H1 (cell line): ENCODE measurements at regions not wholly inside any gene's neighbourhood (a gene's known extent, or its start where the extent isn't known, plus 50 kb on each side); places are given as distances from the start of the nearest gene placed in this dataset.

Experiments
- CTCF ChIA-PET: fragments of 300-600 bp; sonication (Branson Sonifier 250); formaldehyde crosslinking; loops from one replicate; lab custom pipeline; 2021; ENCODE audit not compliant: partially characterized antibody; lab: Charles Lee
- POLR2A ChIA-PET: fragments of 300-600 bp; sonication (Branson Sonifier 250); formaldehyde crosslinking; loops from one replicate; lab custom pipeline; 2021; ENCODE audit warnings: inconsistent platforms; ENCODE audit not compliant: partially characterized antibody; lab: Charles Lee
- DNase-seq, 2 experiments: peaks; one replicate each; pipeline versions ENCODE4 v3.0.0 to v3.0.0-alpha.2; 2010 to 2022; ENCODE audit warnings: low spot score in 2 of 2, low read depth in 1 of 2, mixed read lengths in 1 of 2
- FAIRE-seq: peaks from 2 replicates; lab custom pipeline; 2011; peaks lifted over from hg19 to GRCh38; lab: Jason Lieb, UNC
- H2AFZ ChIP-seq: 2 replicates; pipeline ENCODE4 v1.8.1; 2012; ENCODE audit warnings: low read length, inconsistent platforms
- H2AK5ac ChIP-seq: 2 replicates; pipeline ENCODE4 v1.6.1; 2013; ENCODE audit warnings: low read depth, low read length
- H2BK120ac ChIP-seq: replicated peaks from 2 replicates; pipeline ENCODE3; 2013; ENCODE audit warnings: low read depth, low read length, inconsistent platforms
- H2BK12ac ChIP-seq: 2 replicates; pipeline ENCODE4 v1.6.1; 2013; ENCODE audit warnings: low read depth, low read length
- H2BK15ac ChIP-seq: 2 replicates; pipeline ENCODE4 v1.6.1; 2013; ENCODE audit warnings: low read length
- H2BK20ac ChIP-seq: 2 replicates; pipeline ENCODE4 v1.6.1; 2013; ENCODE audit warnings: low read length
- H2BK5ac ChIP-seq: 2 replicates; pipeline ENCODE4 v1.6.1; 2013; ENCODE audit warnings: low read depth, low read length
- H3K14ac ChIP-seq: 2 replicates; pipeline ENCODE4 v1.6.1; 2013; ENCODE audit warnings: inconsistent platforms; ENCODE audit not compliant: insufficient read length
- H3K18ac ChIP-seq: 2 replicates; pipeline ENCODE4 v1.6.1; 2013; ENCODE audit warnings: low read length; ENCODE audit errors: extremely low read depth
- H3K23ac ChIP-seq: 2 replicates; pipeline ENCODE4 v1.6.1; 2013; ENCODE audit warnings: inconsistent platforms; ENCODE audit not compliant: insufficient read length
- H3K23me2 ChIP-seq: 2 replicates; pipeline ENCODE4 v1.6.1; 2013; ENCODE audit warnings: low read depth, low read length
- H3K27ac ChIP-seq: 2 replicates; pipeline ENCODE4 v1.6.1; 2011; ENCODE audit warnings: low read depth, low read length, inconsistent platforms
- H3K27me3 ChIP-seq, 4 experiments: replicated peaks in 1 of 4; 1 replicate in 1 of 4; 2 replicates in 3 of 4; pipeline versions ENCODE4 v1.6.1 to v1.8.1; 2011 to 2013; ENCODE audit warnings: low read length in 3 of 4, mild to moderate bottlenecking in 3 of 4, inconsistent platforms in 2 of 4, mixed read lengths in 2 of 4, moderate library complexity in 1 of 4; ENCODE audit not compliant: control insufficient read depth in 3 of 4, insufficient read depth in 3 of 4; ENCODE audit errors: extremely low read depth in 1 of 4
- H3K36me3 ChIP-seq, 4 experiments: 2 replicates each; pipeline versions ENCODE4 v1.6.1 to v1.8.1; 2011 to 2013; ENCODE audit warnings: mild to moderate bottlenecking in 4 of 4, low read length in 3 of 4, moderate library complexity in 2 of 4, control low read depth in 1 of 4, inconsistent platforms in 1 of 4; ENCODE audit not compliant: insufficient read depth in 4 of 4, control insufficient read depth in 2 of 4
- H3K4ac ChIP-seq: replicated peaks from 2 replicates; pipeline ENCODE3; 2013; ENCODE audit warnings: low read length, low read depth, mixed read lengths, inconsistent platforms; ENCODE audit not compliant: insufficient read length
- H3K4me1 ChIP-seq, 4 experiments: replicated peaks in 1 of 4; 1 replicate in 1 of 4; 2 replicates in 3 of 4; pipeline versions ENCODE4 v1.6.1 to v1.8.1; 2011 to 2013; ENCODE audit warnings: low read length in 3 of 4, inconsistent platforms in 2 of 4, mixed read lengths in 1 of 4; ENCODE audit not compliant: insufficient read depth in 4 of 4, control insufficient read depth in 3 of 4
- H3K4me2 ChIP-seq, 2 experiments: 2 replicates each; pipeline versions ENCODE4 v1.6.1 to v1.8.1; 2011 to 2013; ENCODE audit warnings: low read depth in 2 of 2, low read length in 2 of 2, control low read depth in 1 of 2, inconsistent platforms in 1 of 2, mild to moderate bottlenecking in 1 of 2; ENCODE audit not compliant: insufficient read depth in 1 of 2
- H3K4me3 ChIP-seq, 4 experiments: fragments of 200-600, 300-600 bp in 1 of 4; sonication (generic), shearing (Covaris generic), sonication (Bioruptor Twin) in 1 of 4; 2 replicates each; pipeline versions ENCODE4 v1.5.1 to v1.8.1; 2011 to 2016; ENCODE audit warnings: low read length in 4 of 4, low read depth in 3 of 4, control low read depth in 2 of 4, inconsistent platforms in 2 of 4, mild to moderate bottlenecking in 2 of 4, mixed read lengths in 1 of 4, moderate library complexity in 1 of 4; ENCODE audit not compliant: insufficient read depth in 2 of 4; ENCODE audit errors: extremely low read depth in 1 of 4
- H3K56ac ChIP-seq: replicated peaks from 2 replicates; pipeline ENCODE3; 2013; ENCODE audit warnings: low read depth, mild to moderate bottlenecking, mixed read lengths, low read length, inconsistent platforms; ENCODE audit not compliant: insufficient read length
- H3K79me1 ChIP-seq: 2 replicates; pipeline ENCODE4 v1.6.1; 2013; ENCODE audit warnings: low read depth, low read length, control low read depth
- H3K79me2 ChIP-seq, 2 experiments: 2 replicates each; pipeline versions ENCODE4 v1.6.1 to v1.8.1; 2012 to 2013; ENCODE audit warnings: low read length in 2 of 2, mild to moderate bottlenecking in 2 of 2, inconsistent platforms in 1 of 2; ENCODE audit not compliant: insufficient read depth in 2 of 2, control insufficient read depth in 1 of 2
- H3K9ac ChIP-seq, 4 experiments: replicated peaks in 1 of 4; 1 replicate in 1 of 4; 2 replicates in 3 of 4; pipeline versions ENCODE4 v1.6.1 to v1.8.1; 2011 to 2013; ENCODE audit warnings: low read depth in 3 of 4, low read length in 3 of 4, control low read depth in 2 of 4, mild to moderate bottlenecking in 2 of 4, moderate library complexity in 2 of 4, inconsistent platforms in 1 of 4; ENCODE audit errors: extremely low read depth in 1 of 4
- H3K9me3 ChIP-seq, 2 experiments: 2 replicates each; pipeline versions ENCODE4 v1.6.1 to v1.8.1; 2012 to 2013; ENCODE audit warnings: mild to moderate bottlenecking in 2 of 2, moderate library complexity in 2 of 2, control low read depth in 1 of 2, inconsistent platforms in 1 of 2, low read depth in 1 of 2, low read length in 1 of 2, mixed read lengths in 1 of 2; ENCODE audit not compliant: insufficient read depth in 2 of 2
- H4K20me1 ChIP-seq, 2 experiments: replicated peaks in 1 of 2; 2 replicates each; pipeline versions ENCODE3 to v1.8.1; 2011 to 2013; ENCODE audit warnings: inconsistent platforms in 2 of 2, low read length in 2 of 2, mild to moderate bottlenecking in 1 of 2; ENCODE audit not compliant: insufficient read depth in 2 of 2, control insufficient read depth in 1 of 2
- H4K5ac ChIP-seq: 2 replicates; pipeline ENCODE4 v1.6.1; 2013; ENCODE audit warnings: low read length, low read depth, mixed read lengths, inconsistent platforms; ENCODE audit not compliant: insufficient read length
- H4K8ac ChIP-seq: 2 replicates; pipeline ENCODE4 v1.8.0; 2013; ENCODE audit warnings: mild to moderate bottlenecking, moderate library complexity, low read length, inconsistent platforms; ENCODE audit not compliant: insufficient read depth; ENCODE audit errors: extremely low read depth
- H4K91ac ChIP-seq: replicated peaks from 2 replicates; pipeline ENCODE3; 2013; ENCODE audit warnings: low read length, mixed read lengths, inconsistent platforms; ENCODE audit not compliant: insufficient read length
- ASH2L ChIP-seq: fragments of 200-600, 300-600 bp; sonication (generic); IDR thresholded peaks from one replicate; pipeline ENCODE4 v1.7.1; 2017; ENCODE audit warnings: low read length
- BACH1 ChIP-seq: IDR thresholded peaks from 2 replicates; pipeline ENCODE4 v1.6.1; 2012; ENCODE audit warnings: low read length, improper control_type of control experiment
- CBX8 ChIP-seq: fragments of 300-800, 300-1000 bp; sonication (generic); IDR thresholded peaks from 2 replicates; pipeline ENCODE4 v1.7.1; 2016; ENCODE audit warnings: low read depth, low read length, borderline replicate concordance
- CEBPB ChIP-seq: IDR thresholded peaks from 2 replicates; pipeline ENCODE4 v1.6.1; 2012; ENCODE audit warnings: low read depth, low read length
- E2F6 ChIP-seq: IDR thresholded peaks from 2 replicates; pipeline ENCODE4 v1.6.1; 2012; ENCODE audit warnings: inconsistent platforms
- FOSL1 ChIP-seq: IDR thresholded peaks from 2 replicates; pipeline ENCODE4 v1.6.1; 2011; ENCODE audit warnings: mild to moderate bottlenecking, low read depth, low read length, moderate library complexity; ENCODE audit not compliant: insufficient read depth
- RAD21 ChIP-seq, 2 experiments: IDR thresholded peaks in 1 of 2; conservative IDR thresholded peaks in 1 of 2; 2 replicates each; pipeline ENCODE4 v1.6.1; 2011; ENCODE audit warnings: low read depth in 2 of 2, low read length in 2 of 2, improper control_type of control experiment in 1 of 2, inconsistent platforms in 1 of 2, mild to moderate bottlenecking in 1 of 2, moderate library complexity in 1 of 2
- RFX5 ChIP-seq: IDR thresholded peaks from 2 replicates; pipeline ENCODE4 v1.6.1; 2011; ENCODE audit warnings: low read depth, low read length, improper control_type of control experiment, borderline replicate concordance
- SAP30 ChIP-seq: fragments of 300-600 bp; sonication (generic); IDR thresholded peaks from 2 replicates; pipeline ENCODE4 v1.7.1; 2012; ENCODE audit warnings: low read length, moderate library complexity, mild to moderate bottlenecking, inconsistent platforms; ENCODE audit not compliant: insufficient read depth, insufficient replicate concordance
- TBP ChIP-seq: IDR thresholded peaks from 2 replicates; pipeline ENCODE4 v1.6.1; 2011; ENCODE audit warnings: low read depth, low read length, improper control_type of control experiment
- TCF12 ChIP-seq: IDR thresholded peaks from 2 replicates; pipeline ENCODE4 v1.6.1; 2011; ENCODE audit warnings: low read depth, mild to moderate bottlenecking, low read length
- WGBS, 2 experiments: shearing (Covaris generic) in 1 of 2; methylation state at CpG; one replicate each; pipeline versions ENCODE4 v1.1.6 to v1.1.7; 2013 to 2015; ENCODE audit warnings: low lambda C conversion rate in 2 of 2, mixed read lengths in 2 of 2, inconsistent platforms in 1 of 2, low coverage in 1 of 2, missing lambda C conversion rate in 1 of 2; ENCODE audit not compliant: insufficient replicate concordance in 2 of 2, insufficient coverage in 1 of 2, insufficient read length in 1 of 2; ENCODE audit errors: extremely low coverage in 1 of 2, missing lambda C conversion rate in 1 of 2; 5-methylcytosine and 5-hydroxymethylcytosine counted together

- Histone ChIP-seq H3K79me2 (no peaks in the 10 kb centered on the region), H2BK5ac (no peak overlapping the region), H3K4me1 (no peaks in the 10 kb centered on the region), H3K4me2 (no peak overlapping the region), H3K23me2 (peaks cover 1% of the 10 kb centered on the region; the same call in 1 of the 2 replicates), H2BK120ac (no peak overlapping the region), H3K14ac (no peak overlapping the region), H4K20me1 (no peaks in the 10 kb centered on the region), H3K23ac (no peak overlapping the region), H3K36me3 (no peaks in the 10 kb centered on the region), H2BK12ac (no peak overlapping the region), H3K56ac (no peak overlapping the region), H3K4me3 (no peak overlapping the region), H4K91ac (no peak overlapping the region), H3K27ac (no peak overlapping the region), H4K8ac (no peak overlapping the region), H2AK5ac (no peak overlapping the region), H3K27me3 (no peaks in the 10 kb centered on the region), H3K9ac (no peak overlapping the region), H3K79me1 (no peaks in the 10 kb centered on the region), H2BK20ac (no peak overlapping the region), H3K18ac (no peak overlapping the region), H2AFZ (no peak overlapping the region), H3K9me3 (no peaks in the 10 kb centered on the region), H3K4ac (no peak overlapping the region), H4K5ac (no peak overlapping the region), H2BK15ac (no peak overlapping the region)
- no peak for FAIRE-seq
- no peak for DNase-seq
- WGBS, 2 experiments = 90% methylated on average over 2 of the region's 2 CpGs; no CpG with 5 or more reads in 1 of the 2 experiments
- POLR2A ChIA-PET = no interaction called here
- CTCF ChIA-PET = interaction anchor here (0.6 to 1.6 kb wide), 3 partner anchors 14 to 111 kb away, joined by 3 to 6 read pairs (median 4); no protein-coding TSS in a partner anchor
- TF ChIP-seq TBP = no peak
- no peak for TF ChIP-seq BACH1
- no peak for TF ChIP-seq SAP30
- TF ChIP-seq ASH2L = no peak
- no peak for TF ChIP-seq FOSL1
- TF ChIP-seq E2F6 = no peak
- TF ChIP-seq TCF12 = no peak
- TF ChIP-seq RFX5 = no peak
- TF ChIP-seq RAD21 (IDR thresholded peaks at IDR 0.05 in 1 of 2, conservative IDR thresholded peaks at IDR 0.05 in 1 of 2; ENCODE audit: low read depth in 2 of 2, low read length in 2 of 2) = no peak
- no peak for TF ChIP-seq CBX8
- no peak for TF ChIP-seq CEBPB
These were observed 74.0 kb downstream of the C3orf85 start for GRCh38 chr3:109210501-109210900.
